ENCODE measurements at regions not wholly inside any gene's neighbourhood (a gene's known extent, or its start where the extent isn't known, plus 50 kb on each side); places are given as distances from the start of the nearest gene placed in this dataset.

GRCh38 chr2:236673126-236673822 lies 103.6 kb downstream of the ACKR3 start:
- intact Hi-C loops (cut with micrococcal nuclease): no loop called here

DNA sequence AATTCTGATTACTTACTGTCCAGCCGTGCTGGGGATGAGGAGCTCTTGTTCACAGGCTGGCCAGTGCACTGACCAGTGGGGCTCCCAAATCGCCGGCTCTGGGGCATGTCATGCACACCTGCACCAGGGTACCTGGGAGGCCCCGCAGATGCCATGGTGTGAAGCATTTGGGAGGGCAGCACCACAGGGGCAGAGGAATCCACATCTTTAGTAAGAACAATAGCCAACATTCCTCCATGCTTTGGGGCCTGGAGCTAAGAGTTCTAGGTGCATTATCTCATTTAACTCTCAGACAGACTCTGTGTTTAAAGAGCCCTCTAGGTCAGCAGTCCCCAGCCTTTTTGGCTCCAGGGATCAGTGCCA lies 104.2 kb downstream of the ACKR3 start:
- intact Hi-C loops (cut with micrococcal nuclease): no loop called here

DNA sequence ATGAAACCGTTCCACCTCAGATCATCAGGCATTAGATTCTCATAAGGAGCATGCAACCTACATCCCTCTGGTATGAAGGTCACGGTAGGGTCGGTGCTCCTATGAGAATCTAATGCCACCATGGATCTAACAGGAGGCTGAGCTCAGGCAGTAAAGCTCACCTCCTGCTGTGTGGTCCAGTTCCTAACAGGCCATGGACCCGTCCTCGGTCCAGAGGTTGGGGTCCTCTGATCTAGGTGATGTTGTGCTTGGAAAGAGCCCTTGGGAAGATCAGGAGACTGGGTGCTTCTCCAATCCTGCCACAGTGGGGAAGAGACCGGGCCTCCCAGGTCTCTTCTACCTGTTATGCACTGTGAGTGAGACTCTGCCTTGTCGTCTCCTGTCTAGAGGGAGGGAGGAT lies 104.6 kb downstream of the ACKR3 start:
- intact Hi-C loops (cut with micrococcal nuclease): no loop called here

DNA sequence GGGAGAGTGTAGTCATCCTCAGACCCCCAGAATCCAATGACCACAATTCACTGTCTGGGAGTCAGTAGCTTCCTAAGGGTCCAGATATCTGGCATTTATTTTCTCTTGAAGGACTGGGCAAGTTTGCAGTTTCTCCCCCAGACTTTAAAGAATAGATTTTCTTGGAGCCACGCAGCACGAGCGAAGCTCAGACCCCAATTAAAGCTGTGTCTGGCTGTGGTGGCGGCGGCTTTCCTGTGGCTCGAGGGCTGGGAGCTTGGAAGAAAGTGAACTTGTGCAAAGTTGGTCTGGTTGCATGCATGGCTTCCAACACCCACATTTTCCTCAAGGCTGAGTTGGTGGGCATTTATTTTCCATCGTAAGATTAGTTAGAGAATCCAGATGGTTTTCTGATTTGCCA lies 105.0 kb downstream of the ACKR3 start:
- intact Hi-C loops (cut with micrococcal nuclease): no loop called here

DNA sequence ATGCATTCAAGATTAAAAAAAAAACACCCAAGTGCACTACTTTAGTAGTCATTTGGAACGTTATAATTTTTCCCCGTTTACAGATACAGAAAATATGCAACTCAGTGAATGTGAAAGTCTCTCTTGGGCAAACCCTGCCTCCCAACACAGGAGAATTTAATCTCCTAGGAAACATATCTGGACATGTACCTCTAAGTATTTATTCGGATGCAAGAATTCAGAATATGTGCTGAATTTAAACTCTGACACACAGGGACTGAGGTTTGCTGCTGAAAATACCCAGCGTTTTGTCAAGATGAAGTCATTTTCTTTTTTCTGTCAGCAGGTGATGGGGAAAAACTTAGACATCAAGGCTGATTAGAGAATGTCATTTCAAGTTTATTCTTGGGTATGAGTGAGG lies 105.4 kb downstream of the ACKR3 start:
- intact Hi-C loops (cut with micrococcal nuclease): no loop called here

DNA sequence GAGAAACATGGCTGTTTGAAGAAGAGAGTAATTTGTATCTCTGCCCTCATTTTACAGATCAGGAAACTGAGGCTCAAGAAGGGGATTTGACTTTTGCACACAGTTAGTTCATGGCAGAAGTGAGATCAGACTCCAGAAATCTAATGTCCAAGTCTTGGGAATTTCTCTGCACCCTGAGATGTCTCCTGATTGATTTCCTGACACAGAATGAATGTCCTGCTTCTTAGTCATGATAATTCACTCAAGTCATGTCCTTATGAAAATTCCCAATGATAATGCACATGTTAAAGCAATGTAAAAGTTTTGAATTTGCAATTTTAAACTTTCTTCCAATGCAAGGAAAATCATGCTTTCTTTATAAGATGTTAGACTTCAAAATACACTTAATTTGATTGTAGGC lies 105.9 kb downstream of the ACKR3 start:
- intact Hi-C loops (cut with micrococcal nuclease): no loop called here

- intact Hi-C loops (cut with micrococcal nuclease): no loop called here
Observed at GRCh38 chr2:236676136-236676873, 106.7 kb downstream of the ACKR3 start.

DNA sequence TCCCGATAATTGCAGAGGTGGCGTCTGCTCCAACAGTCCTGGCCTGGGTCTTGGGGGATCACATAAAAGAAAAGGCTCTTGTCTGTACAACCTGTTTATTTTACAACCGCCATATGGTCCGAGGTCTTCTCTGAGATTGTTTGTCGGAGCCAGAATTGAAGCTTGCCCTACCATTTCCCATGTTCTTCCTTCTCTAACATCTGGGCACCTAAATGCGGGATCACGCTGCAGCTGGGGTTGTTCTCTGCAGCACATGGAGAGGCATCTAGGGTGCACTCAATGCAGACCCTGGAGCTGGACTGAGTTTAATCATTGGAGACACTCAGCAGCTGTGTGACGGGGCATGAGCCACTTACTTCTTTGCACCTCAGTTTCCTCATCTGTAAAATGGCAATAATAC lies 107.7 kb downstream of the ACKR3 start:
- intact Hi-C loops (cut with micrococcal nuclease): no loop called here

- intact Hi-C loops (cut with micrococcal nuclease): no loop called here
Observed at GRCh38 chr2:236678307-236678975, 108.8 kb downstream of the ACKR3 start.

DNA sequence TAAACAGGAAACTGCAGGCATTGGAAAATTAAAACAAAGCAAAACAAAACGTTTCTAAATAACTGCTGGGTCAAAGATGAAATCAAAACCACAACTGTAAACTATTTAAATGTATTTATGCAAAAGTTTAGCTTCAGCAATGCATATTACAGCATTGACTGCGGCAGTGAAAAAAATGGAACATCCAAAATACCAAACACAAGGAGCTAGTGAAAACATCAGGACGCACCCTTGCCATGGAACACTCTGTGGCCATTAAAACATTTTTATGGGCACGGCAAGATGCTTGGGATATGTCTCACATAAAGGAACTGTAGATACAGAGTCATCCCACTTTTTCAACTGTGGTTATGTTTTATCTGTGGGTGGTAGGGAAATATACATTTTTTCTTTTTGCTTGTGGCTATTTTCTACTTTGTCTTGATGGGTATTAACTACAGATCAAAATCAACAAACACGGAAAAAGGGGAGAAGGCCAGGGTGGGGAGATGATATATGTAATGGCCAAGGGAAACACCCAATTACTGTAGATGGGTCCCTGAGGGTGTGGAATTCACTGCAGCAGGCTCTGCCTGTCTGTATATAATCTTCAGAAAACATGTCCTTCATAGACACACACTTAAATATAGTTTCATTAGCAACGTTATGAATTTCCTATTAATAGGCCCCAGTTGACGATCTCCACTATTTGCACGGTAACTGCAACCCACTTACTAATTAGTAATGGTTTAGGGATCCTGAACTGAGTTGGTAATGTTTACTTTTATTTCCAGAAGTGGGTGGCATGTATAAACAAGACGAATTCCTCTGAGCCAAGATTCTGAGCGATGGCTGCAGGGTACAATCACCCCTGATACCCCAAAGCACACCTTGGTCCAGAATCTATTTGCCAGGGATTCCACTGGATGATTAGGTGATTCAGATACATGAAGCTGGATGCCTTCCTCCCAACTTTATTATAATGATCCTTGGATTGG lies 110.5 kb downstream of the ACKR3 start:
- intact Hi-C loops (cut with micrococcal nuclease): no loop called here

DNA sequence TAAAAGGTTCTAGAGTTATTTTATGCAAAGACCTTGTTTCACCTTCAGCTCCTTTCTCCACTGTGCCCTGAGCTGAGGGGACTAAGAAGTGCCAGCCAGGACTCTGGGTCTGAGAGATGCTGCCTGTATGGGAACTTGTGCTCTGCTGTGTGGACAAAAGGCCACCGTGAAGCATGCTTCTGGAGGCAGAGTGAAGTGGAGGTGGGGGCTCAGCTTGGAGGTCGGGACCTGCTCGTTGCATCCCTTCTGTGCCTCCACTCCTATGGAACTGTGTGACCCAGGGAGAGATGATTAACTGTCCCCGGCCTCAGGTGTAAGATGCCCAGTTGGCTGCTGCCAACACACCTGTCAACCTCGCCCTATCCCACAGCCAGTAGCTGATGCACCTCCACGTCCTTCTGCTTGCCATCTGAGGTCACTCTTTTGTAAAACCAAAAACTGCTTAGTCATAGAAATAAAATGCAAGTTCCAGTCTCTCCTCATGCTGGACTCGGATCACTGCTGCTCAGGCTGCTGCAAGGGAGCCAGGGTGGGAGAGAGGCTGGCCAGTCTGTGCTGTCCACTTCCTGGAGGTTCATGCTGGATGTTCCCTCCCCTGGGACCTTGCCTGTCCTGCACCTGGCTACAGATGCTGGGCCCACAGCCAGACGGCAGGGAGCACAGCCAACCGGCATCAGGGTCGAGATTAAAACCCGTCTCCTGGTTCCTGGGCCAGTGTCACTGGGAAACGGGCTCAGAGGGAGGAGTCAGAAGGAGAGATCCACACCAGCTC lies 113.2 kb downstream of the ACKR3 start:
- intact Hi-C loops (cut with micrococcal nuclease): no loop called here

GRCh38 chr2:236684504-236685256 lies 115.1 kb downstream of the ACKR3 start:
- intact Hi-C loops (cut with micrococcal nuclease): no loop called here

GRCh38 chr2:236685361-236685760 lies 115.7 kb downstream of the ACKR3 start:
- intact Hi-C loops (cut with micrococcal nuclease): no loop called here

- intact Hi-C loops (cut with micrococcal nuclease): no loop called here
Observed at GRCh38 chr2:236685979-236686520, 116.4 kb downstream of the ACKR3 start.

GRCh38 chr2:236686561-236686960 lies 116.9 kb downstream of the ACKR3 start:
- intact Hi-C loops (cut with micrococcal nuclease): no loop called here

DNA sequence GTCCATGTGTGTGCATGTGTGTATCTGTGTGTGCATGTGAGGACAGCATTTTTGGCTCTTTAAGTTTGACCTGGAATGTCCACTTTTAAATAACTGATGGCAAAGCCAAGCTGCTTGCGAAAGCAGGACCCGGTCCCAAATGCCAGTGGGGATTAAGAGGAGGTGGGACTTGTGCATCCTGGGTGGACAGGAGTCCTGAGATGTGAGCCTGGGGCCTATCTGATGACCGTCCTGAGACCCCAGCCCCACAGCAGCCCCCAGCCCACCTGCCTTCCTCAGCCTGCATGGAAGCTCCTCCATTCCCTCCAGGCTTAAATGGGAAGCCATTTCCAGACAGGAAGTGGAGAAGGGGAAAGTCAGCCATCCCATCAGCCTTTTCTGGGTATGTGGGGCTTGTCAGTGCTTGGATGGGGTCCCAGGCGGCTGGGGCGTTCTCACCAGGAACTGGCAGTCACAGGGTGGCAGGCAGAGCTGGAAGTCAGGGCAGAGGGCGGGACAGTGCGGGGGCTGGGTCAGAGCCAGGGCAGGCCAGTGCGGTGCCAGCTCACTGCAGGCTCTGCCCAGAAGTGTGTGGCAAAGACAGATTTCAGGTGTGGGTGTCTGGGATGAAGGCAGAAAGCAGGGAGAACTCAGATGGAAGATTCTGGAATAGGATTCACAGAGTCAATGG lies 117.8 kb downstream of the ACKR3 start:
- intact Hi-C loops (cut with micrococcal nuclease): no loop called here

DNA sequence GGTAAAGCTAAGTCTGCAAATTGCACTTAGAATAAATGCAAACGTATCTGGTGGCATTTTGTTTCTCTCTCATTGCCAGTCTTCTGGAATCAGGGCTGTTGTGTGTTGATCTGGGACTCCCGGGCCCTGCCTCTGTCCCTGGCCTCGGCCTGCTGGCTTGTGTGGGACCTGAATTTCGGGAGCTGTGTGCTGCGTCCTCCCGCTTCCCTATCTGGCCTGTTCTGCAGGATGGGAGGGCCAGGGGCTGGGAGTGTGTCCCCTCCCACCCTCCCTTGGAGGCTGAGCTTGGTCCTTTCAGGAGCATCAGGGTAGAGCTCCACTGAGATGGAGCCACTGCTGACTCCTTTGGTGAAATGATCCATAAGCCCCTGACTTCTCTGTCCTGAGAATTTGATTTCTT lies 118.5 kb downstream of the ACKR3 start:
- intact Hi-C loops (cut with micrococcal nuclease): no loop called here

GRCh38 chr2:236688563-236689392 lies 119.2 kb downstream of the ACKR3 start:
- intact Hi-C loops (cut with micrococcal nuclease): no loop called here
